HG03520 (cell line): ENCODE measurements at regions not wholly inside any gene's neighbourhood (a gene's known extent, or its start where the extent isn't known, plus 50 kb on each side); places are given as distances from the start of the nearest gene placed in this dataset.
"Not testable (repeated sequence)": the region's sequence is repeated elsewhere in the genome, so short reads cannot be mapped to it uniquely, and the experiment has no call there.

Experiments used
- ATAC-seq: cut with Tn5 transposase; IDR thresholded peaks from one replicate; pipeline ENCODE4 v1.9.1; 2021; ENCODE audit warnings: mild to moderate bottlenecking, moderate library complexity; ENCODE audit not compliant: unreplicated experiment

DNA sequence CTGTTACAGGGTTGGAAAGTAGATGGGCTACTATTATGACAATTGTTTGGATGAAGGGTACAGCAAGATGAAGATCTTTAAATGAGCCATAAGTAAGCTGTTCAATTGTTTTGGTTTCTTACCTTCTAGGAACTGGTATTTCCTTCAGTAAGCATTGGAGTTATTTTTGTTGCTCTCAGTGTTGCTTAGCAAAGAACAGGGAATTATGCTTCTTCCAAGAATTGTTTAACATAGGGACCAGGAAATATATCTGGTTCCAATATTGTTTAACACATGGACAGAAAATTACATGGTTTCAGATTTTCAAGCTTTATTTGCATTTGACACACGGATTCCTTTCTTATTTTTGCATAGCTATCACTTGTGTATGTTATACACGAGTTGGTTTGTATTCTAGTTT, 1999.0 kb downstream of the ARAP2 start:
- ATAC-seq = no peak

DNA sequence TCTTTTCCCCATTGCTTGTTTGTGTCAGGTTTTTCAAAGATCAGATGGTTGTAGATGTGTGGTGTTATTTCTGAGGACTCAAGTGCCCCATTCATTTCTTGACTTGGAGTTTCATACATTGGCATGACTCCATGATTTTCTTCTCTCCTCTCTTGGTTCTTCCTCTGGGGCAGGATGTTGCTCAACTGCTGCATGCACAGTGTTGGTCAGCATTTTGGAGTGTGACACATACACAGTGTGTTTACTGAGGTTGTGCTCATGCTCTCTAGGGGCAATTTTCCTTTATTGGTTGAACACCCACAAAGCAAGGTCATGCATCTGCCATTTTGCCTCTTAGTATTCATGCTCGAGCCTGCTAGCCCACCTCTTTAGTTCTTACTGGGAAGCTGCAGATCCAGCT, 1993.8 kb downstream of the ARAP2 start:
- no peak for ATAC-seq

DNA sequence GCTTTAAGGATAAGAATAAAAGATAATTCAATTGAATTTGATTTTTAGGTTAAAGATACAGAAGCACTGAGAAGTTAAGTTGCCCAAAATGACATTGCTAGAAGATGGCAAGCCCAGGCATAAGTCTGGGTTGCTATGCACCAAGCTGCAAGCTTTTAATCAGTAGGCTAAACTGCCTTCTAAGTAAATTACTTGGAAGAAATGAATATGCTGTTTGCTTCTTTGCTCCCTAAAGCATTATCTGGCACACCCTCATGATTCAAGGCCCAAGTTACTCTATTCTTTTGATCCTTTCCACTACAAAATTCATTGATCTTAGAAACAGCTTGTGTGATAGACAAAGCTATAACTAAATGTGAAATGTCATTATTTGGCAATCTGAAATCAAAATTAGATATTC, 1991.1 kb downstream of the ARAP2 start:
- no peak for ATAC-seq

DNA sequence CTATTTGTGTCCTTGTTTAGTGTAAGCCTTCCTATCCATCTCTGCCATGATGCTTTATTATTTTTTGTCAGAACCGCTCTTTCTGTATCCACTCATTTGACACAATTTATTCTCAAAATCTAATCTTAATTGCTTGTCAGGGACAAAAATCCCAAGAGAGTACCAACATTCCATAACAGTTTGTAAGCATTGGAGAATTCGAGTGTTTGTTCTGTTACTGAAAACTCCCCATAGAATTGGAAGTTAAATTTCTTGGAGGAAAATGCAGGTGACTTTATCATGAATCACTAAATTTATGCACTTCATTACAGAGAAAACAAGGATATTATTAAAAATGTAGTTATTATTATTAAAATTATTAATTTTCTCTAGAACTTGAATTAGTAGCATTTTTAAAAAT, 1986.1 kb downstream of the ARAP2 start:
- no peak for ATAC-seq

- ATAC-seq = no peak
These were observed 1982.5 kb downstream of the ARAP2 start for GRCh38 chr4:34261799-34262314.

GRCh38 chr4:34269613-34270012, 1974.7 kb downstream of the ARAP2 start:
- ATAC-seq = no peak

DNA sequence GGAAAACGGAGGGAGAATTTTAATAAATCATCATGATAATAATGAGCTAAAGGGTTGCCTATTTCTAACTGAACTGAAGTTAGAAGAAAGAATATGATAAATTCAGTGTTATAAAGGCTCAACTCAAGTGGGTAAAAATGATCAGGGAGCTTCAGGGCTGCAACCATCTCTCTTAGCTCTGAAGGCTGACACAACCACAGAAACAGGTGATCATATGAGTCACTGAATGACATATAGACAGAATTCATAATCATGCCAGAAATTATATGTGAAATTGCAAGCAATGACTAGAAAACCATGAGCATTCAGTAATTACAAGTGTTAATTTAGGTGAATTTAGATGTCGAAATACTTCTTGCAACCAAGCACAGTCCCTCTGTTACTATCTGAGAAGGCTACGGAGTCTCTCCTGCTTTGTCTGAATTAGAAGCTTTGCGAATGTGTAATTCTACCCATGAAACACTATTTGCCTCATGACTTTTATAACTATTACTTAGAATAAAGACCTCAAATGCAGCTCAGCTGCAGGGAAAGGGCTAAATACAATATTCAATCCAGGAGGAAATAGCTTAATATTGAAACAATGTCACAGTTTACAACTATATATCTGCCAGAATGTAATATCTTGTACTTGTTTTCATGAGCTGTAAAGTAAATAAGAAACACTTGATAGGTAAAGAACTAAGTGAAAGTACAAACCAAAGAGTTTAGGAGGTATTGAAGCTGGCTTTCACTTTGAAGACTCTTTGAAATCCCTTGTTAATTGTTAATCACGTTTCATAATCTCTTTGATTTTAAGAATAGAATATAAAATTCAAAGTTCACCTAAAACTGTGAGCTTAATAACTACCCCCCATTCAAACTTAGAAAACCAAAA, 1972.6 kb downstream of the ARAP2 start:
- ATAC-seq = no peak

GRCh38 chr4:34279011-34279410, 1965.3 kb downstream of the ARAP2 start:
- no peak for ATAC-seq

GRCh38 chr4:34280131-34280530, 1964.2 kb downstream of the ARAP2 start:
- no peak for ATAC-seq

DNA sequence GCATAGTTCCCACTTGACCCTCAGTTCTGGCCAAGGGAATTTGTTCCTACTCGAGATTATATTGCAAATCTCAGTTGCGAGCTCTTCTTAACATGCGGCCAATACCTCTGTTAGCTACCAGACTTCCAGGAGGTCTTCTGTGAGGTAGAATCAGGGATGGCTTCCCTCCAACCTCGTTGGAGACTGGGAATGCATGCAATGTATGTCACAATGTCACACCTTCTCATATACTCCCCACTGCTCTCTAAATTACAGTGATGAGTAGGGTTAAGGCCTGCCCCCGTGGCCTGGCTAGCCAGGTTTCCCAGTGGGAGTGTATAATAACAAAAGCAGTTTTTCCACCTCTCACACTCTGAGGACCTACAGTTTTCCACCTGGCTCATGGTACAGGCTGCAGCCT, 1962.5 kb downstream of the ARAP2 start:
- no peak for ATAC-seq

DNA sequence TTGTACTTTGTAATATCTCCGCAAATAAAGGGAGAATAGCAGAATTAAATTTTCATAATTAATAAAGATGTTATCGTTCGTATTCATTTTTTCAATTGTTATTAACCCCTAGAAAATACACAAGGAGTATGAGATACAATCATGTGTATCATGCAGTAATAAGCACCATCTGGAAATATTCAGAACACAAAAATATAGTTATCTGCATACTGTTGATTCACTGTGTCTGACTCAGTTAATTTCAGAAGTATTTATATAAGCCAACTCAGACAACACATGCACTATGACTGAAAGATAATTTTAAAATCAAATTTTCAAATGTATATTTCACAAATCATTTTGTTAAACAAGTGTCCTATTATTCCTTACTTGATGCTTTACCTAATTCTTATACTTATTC, 1954.8 kb downstream of the ARAP2 start:
- no peak for ATAC-seq

- no peak for ATAC-seq
These were observed 1954.4 kb downstream of the ARAP2 start for GRCh38 chr4:34289962-34290361.

GRCh38 chr4:34293459-34293858, 1950.9 kb downstream of the ARAP2 start:
- no peak for ATAC-seq

DNA sequence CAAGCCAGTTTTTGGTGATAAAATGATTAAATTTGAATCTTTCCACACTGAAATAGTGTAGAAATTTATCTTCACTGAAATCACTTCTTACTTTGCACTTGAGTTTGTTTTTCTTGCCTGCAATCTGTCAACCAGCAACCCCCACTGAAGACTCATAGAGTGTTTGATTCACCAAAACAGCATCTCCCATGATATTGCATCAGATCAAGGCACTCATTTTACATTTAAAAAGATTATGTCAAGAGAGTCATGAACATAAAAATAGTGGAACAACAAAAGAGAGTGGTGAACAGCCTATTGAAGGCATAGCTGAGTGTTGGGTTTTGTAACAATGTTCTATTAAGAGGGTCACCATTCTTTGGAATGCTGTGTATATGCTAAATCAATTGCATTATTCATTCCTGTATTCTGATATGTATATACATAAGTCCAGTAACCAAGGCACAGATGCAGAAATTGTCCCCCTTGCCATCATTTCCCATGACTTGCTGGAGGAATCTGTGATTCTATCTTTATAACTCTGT, 1934.9 kb downstream of the ARAP2 start:
- no peak for ATAC-seq

DNA sequence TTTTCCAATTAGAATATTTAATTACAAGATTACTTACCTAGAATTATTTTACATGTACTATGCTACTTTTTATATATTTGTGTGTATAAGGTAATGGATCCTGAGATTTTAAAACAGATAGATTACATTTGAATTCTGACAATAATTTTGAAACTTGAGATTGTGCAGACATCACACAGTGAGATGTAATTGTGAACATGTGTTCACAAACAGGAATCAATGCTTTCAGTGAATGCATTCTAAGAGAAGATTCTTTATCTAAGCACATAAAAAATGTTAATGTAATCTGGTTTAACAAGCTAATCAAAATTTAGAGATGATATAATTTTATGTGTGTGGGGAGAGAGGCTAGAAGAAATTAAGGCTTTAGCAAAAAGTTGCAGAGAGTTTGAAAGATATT, 1925.5 kb downstream of the ARAP2 start:
- ATAC-seq = no peak

DNA sequence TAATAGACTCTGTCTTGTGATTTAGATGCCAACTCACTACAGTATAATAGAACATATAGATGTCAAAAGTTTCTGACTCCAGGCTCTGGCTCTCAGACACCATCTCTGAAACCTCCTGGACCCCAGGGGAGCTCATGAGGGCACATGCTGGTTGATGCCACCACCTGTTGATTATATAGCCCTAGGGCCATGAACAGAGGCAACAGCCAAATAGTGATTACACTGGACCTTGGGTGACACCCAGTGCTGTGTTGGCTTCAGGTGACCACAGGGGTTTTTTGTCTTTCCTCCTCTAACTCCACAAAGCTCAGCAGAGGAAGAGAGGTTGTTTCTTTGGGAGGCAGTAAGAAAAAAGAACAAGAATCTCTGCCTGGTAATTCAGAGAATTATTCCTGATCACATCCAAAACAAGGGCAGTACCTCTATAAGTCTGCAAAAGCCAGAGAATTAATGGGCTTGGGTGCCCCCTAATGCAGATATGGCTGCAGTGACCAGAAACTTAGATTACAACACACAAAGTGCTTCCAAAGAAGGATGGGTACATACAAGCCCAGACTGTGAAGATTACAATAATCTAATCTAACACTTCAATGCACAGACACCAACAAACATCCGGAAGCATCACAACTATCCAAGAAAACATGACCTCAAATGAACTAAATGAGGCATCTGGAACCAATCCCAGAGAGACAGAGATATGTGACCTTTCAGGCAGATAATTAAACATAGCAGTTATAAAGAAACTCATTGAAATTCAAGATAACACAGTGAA, 1920.6 kb downstream of the ARAP2 start:
- ATAC-seq = no peak

GRCh38 chr4:34328939-34329338, 1915.4 kb downstream of the ARAP2 start:
- no peak for ATAC-seq

DNA sequence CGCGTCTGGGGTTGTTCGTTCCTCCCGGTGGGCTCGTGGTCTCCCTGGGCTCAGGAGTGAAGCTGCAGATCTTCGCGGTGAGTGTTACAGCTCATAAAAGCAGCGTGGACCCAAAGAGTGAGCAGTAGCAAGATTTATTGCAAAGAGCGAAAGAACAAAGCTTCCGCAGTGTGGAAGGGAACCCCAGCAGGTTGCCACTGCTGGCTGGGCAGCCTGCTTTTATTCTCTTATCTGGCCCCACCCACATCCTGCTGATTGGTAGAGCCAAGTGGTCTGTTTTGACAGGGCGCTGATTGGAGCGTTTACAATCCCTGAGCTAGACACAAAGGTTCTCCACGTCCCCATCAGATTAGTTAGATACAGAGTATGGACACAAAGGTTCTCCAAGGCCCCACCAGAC, 1909.2 kb downstream of the ARAP2 start:
- not testable (repeated sequence) for ATAC-seq

DNA sequence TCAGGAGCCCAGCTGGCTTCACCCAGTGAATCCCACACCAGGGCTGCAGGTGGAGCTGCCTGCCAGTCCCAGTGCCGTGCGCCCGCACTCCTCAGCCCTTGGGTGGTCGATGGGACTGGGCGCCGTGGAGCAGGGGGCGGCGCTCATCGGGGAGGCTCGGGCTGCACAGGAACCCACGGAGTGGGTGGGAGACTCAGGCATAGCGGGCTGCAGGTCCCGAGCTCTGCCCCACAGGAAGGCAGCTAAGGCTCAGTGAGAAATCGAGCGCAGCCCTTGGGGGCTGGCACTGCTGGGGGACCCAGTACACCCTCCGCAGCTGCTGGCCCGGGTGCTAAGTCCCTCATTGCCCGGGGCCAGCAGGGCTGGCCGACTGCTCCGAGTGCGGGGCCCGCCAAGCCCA, 1908.8 kb downstream of the ARAP2 start:
- not testable (repeated sequence) for ATAC-seq

DNA sequence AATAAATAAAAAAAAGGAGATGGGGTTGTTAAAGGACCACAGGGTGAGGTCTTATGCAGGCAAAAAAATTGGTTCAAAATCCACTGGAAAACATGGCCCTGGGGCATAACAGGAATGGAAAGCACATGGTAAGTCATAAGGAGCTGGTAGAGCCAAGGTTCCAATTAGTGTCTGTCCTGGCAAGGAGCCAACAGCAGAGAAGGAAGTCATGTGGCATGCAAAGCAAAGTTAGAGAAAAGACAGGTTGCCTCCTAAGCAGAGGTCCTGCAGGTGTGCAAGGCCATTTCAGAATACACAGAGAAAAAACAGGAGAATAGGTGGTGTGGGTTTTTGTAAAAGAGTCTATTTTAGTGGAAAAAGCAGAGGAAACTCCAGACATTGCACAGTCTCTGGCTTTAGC, 1881.7 kb downstream of the ARAP2 start:
- ATAC-seq = no peak

GRCh38 chr4:34363842-34364241, 1880.5 kb downstream of the ARAP2 start:
- ATAC-seq = no peak

- ATAC-seq = no peak
These were observed 1878.4 kb downstream of the ARAP2 start for GRCh38 chr4:34365946-34366345.
